Cardiac fibroblast (primary cell): ENCODE measurements at regions not wholly inside any gene's neighbourhood (a gene's known extent, or its start where the extent isn't known, plus 50 kb on each side); places are given as distances from the start of the nearest gene placed in this dataset.

Experiments used
- DNase-seq, 2 donors: peaks; one replicate each; pipeline versions ENCODE4 v3.0.0 to v3.0.0-alpha.2; 2010; ENCODE audit warnings: low read depth in 2 of 2
- H3K4me3 ChIP-seq, 2 donors: replicated peaks in 1 of 2; 1 replicate in 1 of 2; 2 replicates in 1 of 2; pipeline ENCODE4 v1.5.1; 2011; ENCODE audit warnings: low read depth in 2 of 2, low read length in 2 of 2, mild to moderate bottlenecking in 2 of 2, moderate library complexity in 1 of 2
- TF ChIP-seq, protein P1 (sequence below): IDR thresholded peaks from one replicate; pipeline ENCODE4 v1.5.1; 2011; ENCODE audit warnings: low read depth, mild to moderate bottlenecking, low read length, inconsistent platforms

DNA sequence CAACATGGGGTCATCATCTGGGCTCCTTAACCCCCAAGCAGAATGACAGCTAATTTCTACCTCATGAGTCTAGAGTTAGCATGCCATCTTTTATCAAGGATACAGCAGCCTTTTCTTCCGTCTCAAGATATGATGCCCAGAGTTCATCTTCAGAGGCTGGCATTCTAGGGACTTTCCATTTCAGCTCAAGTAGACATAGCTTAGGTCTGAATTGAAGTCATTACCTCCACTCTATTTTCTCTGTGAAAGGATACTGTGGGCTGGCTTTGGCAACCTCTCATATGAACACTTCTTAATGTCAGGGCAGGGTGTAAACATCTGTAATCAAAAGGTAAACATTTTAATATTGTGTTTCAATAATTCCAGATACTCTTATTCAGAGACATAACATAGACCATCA is 535.7 kb downstream of the MAT2B start:
- TF ChIP-seq, protein P1, sequence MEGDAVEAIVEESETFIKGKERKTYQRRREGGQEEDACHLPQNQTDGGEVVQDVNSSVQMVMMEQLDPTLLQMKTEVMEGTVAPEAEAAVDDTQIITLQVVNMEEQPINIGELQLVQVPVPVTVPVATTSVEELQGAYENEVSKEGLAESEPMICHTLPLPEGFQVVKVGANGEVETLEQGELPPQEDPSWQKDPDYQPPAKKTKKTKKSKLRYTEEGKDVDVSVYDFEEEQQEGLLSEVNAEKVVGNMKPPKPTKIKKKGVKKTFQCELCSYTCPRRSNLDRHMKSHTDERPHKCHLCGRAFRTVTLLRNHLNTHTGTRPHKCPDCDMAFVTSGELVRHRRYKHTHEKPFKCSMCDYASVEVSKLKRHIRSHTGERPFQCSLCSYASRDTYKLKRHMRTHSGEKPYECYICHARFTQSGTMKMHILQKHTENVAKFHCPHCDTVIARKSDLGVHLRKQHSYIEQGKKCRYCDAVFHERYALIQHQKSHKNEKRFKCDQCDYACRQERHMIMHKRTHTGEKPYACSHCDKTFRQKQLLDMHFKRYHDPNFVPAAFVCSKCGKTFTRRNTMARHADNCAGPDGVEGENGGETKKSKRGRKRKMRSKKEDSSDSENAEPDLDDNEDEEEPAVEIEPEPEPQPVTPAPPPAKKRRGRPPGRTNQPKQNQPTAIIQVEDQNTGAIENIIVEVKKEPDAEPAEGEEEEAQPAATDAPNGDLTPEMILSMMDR = no peak
- no peak for DNase-seq
- H3K4me3 ChIP-seq = no peak overlapping the region

DNA sequence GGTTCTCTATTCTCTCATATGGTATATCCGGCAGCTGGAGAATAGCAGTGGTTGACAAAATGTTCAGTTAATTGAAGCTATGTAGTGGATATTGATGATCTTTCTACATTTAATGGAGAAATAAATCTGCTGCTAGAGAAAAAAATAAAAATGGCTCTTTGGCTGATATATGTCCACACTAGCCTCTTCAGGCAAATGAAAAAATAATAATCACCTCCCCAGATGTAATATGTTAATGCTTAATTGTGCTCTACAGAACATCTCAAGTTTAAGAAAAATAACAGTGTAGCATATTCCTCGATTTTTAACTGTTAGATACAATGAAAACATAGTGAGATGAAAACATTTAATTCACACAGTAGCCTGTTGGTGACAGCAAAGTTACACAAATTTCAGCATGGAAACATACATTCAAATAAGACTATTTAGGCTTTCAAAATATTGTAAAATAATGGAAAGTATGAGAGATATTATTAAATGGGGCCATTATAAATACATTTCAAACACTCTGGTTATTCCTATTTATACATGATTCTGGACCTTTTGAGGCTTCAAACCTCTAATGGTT is 543.0 kb downstream of the MAT2B start:
- no peak overlapping the region for H3K4me3 ChIP-seq
- TF ChIP-seq, protein P1 = peak; percentile 19
- peak; percentile 67 to 71 for DNase-seq

DNA sequence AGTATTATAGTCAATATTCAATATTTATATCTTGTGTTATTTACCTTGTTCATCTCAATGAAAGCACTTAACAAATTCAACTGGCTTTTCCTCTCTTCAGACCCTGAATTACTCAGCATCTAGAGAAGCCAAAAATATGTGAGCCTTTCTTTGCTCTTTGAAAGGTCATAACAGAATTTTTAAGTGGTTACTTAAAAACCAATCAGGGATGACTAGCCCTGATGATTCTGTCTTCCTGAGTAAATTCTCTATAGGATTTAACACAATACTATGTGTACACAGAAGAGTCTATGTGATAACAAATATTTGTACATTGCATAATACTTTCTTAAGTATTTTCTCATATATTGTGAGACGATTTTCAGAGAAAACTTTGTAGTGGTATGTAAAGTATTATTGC is 546.3 kb downstream of the MAT2B start:
- H3K4me3 ChIP-seq = no peak overlapping the region
- TF ChIP-seq, protein P1 = no peak

DNA sequence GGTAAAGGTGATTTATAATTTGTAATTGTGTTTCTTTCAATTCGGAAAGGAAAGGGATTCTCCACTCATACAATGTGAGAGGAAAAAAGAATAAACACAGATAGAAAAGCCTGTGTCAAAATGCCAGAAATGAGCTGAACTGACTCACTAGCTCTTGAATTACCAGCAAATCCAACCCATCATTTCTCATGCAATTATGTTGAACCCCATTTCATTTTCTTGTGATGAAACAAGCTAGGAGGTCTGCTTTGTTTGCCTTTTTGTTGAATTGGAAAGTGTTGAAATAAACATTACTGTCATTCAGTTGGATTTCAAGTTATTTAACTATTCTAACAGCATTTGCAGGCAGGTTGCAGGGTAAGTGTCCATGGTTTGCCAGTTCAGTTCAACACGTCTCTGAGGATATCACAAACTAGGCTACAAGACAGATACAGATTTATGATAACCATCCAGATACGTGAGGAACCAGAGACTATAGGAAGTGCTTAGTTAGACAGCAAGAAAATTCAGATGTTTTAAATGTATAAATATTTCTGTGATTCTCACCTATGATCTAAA is 547.2 kb downstream of the MAT2B start:
- H3K4me3 ChIP-seq = no peak overlapping the region
- DNase-seq = peak; percentile 62 to 78
- TF ChIP-seq, protein P1 = no peak

More for the DNA sequence above, 546.3 kb downstream of the MAT2B start:
- peak; percentile 62 to 84 for DNase-seq

DNA sequence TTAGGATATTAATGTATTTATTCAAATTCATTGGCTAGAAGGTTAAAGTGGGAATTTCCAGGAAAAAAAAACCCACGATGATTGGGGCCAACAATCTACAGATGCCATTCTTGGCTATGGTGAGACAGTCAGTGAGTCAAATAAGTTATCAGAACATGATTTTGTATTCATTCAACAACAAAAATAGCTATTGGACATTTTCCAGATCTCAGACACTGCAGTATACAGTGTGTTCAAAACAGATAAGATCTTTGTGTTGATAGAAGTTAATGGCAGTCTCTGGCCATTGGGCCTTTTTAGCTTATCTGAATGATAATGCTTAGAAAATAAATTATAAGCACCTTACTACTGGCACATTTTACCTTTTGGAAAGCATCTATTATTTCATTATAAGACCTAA is 547.7 kb downstream of the MAT2B start:
- no peak overlapping the region for H3K4me3 ChIP-seq
- TF ChIP-seq, protein P1 = no peak
- DNase-seq = peak in 1 of 2 donors; percentile 18

DNA sequence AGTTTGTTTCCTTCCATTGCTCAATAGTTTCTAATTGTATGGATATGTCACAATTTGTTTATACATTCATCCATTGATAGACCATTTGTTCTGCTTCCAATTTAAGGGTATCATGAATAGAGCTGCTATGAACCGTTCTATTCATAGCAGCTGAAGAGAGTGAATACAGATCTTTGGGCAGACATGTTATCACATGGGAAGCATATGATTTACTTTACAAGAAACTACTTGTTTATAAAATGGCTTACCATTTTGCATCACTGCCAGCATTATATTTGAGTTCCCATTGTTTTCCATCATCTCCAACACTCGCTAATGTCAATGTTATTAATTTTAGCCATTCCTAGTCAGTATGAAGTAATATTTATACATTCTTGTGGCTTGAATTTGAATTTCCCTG is 549.0 kb downstream of the MAT2B start:
- H3K4me3 ChIP-seq = no peak overlapping the region
- DNase-seq = no peak
- TF ChIP-seq, protein P1 = no peak

DNA sequence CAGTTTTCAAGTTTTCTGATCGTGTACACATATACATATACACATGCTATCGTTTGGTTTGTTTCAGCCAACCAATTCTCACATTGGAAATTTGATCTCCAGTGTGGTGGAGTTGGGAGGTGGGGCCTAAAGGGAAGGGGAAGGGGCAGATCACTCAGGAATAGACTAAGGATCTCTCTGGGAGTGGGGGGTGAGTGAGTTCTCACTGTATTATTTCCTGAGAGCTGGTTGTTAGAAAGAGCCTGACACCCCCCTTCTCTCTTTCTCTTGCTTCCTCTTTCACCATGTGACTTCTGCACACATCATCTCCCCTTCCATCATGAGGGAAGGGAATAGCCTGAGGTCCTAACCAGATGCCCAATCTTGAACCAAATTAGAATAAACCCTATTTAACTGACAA is 551.7 kb downstream of the MAT2B start:
- TF ChIP-seq, protein P1 = no peak
- no peak for DNase-seq
- no peak overlapping the region for H3K4me3 ChIP-seq
